ENCODE measurements at regions not wholly inside any gene's neighbourhood (a gene's known extent, or its start where the extent isn't known, plus 50 kb on each side); places are given as distances from the start of the nearest gene placed in this dataset.

- TF ChIP-seq, protein P1, sequence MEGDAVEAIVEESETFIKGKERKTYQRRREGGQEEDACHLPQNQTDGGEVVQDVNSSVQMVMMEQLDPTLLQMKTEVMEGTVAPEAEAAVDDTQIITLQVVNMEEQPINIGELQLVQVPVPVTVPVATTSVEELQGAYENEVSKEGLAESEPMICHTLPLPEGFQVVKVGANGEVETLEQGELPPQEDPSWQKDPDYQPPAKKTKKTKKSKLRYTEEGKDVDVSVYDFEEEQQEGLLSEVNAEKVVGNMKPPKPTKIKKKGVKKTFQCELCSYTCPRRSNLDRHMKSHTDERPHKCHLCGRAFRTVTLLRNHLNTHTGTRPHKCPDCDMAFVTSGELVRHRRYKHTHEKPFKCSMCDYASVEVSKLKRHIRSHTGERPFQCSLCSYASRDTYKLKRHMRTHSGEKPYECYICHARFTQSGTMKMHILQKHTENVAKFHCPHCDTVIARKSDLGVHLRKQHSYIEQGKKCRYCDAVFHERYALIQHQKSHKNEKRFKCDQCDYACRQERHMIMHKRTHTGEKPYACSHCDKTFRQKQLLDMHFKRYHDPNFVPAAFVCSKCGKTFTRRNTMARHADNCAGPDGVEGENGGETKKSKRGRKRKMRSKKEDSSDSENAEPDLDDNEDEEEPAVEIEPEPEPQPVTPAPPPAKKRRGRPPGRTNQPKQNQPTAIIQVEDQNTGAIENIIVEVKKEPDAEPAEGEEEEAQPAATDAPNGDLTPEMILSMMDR (IDR thresholded peaks at IDR 0.05), result no peak
- no peak for TF ChIP-seq POLR2A (IDR thresholded peaks at IDR 0.05)
These were observed 544.5 kb upstream of the SORCS1 start for GRCh38 chr10:107708981-107709380.

Measured in tibial nerve (tissue), 3 donors.